DMS 273 treated with DMSO at 0.1 percent for 48 hours (cell line): ENCODE measurements at regions not wholly inside any gene's neighbourhood (a gene's known extent, or its start where the extent isn't known, plus 50 kb on each side); places are given as distances from the start of the nearest gene placed in this dataset.

Experiments
- DNase-seq: peaks from one replicate; lab custom pipeline; 2025; lab: John Stamatoyannopoulos, UW

- no peak for DNase-seq
Observed at GRCh38 chr10:32171204-32171603, 115.0 kb upstream of the KIF5B start.

DNA sequence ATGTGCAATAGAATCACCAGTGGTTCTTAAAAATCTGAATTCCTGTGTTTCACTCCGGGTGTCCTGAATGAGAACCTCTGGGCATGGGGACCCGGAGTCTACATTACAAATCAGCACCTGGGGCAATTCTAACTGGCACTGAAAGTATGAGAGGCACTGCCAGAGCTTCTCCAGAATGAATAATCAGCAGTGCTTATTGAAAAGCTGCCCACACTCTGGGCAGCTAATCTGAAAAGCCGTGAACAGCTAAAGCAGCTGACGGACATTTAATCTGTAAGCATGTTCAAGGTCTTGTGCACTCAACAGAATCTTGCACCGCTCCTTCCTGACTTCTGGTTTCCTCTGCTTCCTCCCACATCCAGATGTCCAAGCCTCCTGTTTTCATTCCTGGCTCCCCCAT lies 113.3 kb upstream of the KIF5B start:
- DNase-seq, result no peak

GRCh38 chr10:32167450-32167849 lies 111.2 kb upstream of the KIF5B start:
- DNase-seq, result no peak

GRCh38 chr10:32166365-32166764 lies 110.1 kb upstream of the KIF5B start:
- DNase-seq, result no peak

- no peak for DNase-seq
Observed at GRCh38 chr10:32163762-32164148, 107.5 kb upstream of the KIF5B start.

DNA sequence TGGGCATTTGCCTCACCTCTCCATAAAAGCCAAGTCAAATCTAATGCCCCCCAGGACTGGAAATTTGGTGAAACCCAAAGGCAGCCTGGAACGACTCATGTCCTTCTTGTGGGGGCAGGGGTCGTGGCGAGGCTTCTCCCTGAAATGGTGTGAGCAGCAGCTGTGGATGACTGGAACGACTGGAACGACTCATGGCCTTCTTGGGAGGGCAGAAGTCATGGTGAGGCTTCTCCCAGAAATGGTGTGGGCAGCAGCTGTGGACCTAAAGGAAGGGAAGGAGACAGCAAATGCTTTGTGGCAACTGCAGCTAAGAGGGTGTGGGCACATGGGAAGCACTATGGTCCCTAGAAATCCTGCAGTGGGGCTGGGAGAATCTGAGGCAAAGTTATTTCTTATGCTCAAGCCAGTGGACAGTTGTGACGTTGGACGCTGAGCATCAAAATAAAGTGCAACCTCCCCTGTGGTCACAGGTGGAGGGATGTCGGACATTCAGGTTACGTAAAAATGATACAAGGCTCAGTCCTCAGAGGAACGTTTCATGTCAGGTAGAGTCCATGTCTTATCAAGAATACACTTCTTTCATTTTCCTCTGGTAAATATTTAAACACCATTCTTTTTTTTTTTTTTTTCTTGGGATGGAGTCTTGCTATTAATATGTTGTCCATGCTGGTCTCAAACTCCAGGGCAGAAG lies 107.0 kb upstream of the KIF5B start:
- no peak for DNase-seq

- DNase-seq, result no peak
Observed at GRCh38 chr10:32161586-32161985, 105.4 kb upstream of the KIF5B start.

GRCh38 chr10:32160864-32161263 lies 104.6 kb upstream of the KIF5B start:
- no peak for DNase-seq

DNA sequence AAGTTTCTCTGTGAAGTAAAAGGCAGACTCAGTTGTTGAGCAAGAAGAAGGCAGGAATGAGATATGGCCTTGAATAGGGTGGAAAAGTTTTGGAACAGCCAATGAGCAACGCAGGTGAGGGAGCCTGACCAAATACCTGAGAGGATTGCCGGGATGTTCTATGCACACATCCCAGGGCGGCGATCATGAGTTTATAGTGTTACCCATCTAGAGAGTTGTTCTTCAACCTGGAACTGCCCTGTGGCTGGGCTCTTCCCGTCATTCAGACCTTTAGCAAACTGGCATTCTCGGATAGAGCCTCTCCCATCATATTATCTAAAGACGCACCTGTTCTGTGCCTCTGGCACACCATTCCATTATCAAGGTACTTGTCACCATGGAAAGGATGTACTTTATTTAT lies 103.0 kb upstream of the KIF5B start:
- no peak for DNase-seq

- DNase-seq, result no peak
Observed at GRCh38 chr10:32156031-32156495, 99.8 kb upstream of the KIF5B start.

- DNase-seq, result no peak
Observed at GRCh38 chr10:32155075-32155516, 98.9 kb upstream of the KIF5B start.

- DNase-seq, result no peak
Observed at GRCh38 chr10:32153931-32154330, 97.7 kb upstream of the KIF5B start.

DNA sequence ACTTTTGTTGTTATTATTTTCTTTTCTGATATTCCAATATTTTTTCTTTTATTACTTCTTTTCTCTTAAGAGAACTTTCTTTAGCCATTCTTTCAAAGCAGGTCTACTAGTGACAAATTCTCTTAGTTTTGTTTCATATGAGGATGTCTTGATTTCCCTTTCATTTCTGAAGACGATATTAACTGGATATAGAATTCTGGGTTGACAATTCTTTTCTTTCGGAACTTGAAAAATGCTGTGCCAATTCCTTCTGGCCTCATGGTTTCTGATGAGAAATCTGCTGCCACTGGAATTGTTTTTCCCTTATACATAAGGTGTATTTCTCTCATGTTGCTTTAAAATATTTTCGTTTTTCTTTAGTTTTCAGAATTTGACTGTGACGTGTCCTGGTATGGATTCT lies 97.0 kb upstream of the KIF5B start:
- no peak for DNase-seq

GRCh38 chr10:32151871-32152270 lies 95.6 kb upstream of the KIF5B start:
- no peak for DNase-seq

- no peak for DNase-seq
Observed at GRCh38 chr10:32150532-32151101, 94.4 kb upstream of the KIF5B start.

DNA sequence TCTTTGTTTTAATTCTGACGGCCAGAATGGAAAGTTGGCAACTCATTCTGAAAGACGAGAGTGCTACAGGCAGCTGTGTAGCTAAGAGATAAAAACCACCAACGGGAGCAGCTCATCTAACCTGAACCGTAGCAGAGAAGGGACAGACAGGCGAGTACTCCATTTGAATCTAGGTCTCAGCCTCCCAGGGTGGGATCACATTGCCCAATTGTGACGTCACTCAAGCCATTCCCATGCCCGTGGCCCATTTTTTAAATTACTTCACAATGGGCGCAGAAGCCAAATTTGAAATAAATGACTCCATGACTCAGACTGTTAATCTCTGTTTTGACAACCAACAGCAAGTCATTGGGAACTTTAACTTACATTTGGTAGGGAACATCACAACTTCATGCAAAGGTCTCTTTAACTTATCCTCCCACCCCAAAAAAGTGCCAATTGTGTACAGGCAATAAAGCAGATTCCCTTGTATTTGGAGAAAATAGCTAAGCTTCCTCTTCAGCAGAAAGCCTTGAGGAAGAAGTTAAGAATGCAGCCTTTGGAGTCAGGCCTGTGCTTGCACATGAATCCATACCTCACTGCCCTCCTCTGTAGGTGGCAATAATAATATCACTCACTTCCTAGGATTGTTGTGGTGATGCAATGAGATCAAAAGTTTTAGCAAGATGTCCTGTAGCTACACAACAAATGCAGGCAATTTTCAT lies 93.2 kb upstream of the KIF5B start:
- DNase-seq, result no peak

GRCh38 chr10:32148864-32149251 lies 92.6 kb upstream of the KIF5B start:
- no peak for DNase-seq

DNA sequence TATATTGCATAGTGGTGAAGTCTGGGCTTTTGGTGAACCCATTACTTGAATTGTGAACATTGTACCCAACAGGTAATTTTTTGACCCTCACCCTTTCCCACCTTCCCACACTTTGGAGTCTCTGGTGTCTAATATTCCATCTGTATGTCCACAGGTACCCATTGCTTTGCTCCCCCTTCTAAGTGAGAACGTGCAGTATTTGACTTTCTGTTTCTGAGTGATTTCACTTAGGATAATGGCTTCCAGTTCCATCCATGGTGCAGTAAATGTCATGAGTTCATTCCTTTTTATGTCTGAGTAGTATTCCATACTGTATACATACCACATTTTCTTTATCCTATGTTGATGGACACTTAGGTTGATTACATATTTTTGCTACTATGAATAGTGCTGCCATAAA lies 91.5 kb upstream of the KIF5B start:
- DNase-seq, result no peak

GRCh38 chr10:32146166-32146565 lies 89.9 kb upstream of the KIF5B start:
- DNase-seq, result no peak

DNA sequence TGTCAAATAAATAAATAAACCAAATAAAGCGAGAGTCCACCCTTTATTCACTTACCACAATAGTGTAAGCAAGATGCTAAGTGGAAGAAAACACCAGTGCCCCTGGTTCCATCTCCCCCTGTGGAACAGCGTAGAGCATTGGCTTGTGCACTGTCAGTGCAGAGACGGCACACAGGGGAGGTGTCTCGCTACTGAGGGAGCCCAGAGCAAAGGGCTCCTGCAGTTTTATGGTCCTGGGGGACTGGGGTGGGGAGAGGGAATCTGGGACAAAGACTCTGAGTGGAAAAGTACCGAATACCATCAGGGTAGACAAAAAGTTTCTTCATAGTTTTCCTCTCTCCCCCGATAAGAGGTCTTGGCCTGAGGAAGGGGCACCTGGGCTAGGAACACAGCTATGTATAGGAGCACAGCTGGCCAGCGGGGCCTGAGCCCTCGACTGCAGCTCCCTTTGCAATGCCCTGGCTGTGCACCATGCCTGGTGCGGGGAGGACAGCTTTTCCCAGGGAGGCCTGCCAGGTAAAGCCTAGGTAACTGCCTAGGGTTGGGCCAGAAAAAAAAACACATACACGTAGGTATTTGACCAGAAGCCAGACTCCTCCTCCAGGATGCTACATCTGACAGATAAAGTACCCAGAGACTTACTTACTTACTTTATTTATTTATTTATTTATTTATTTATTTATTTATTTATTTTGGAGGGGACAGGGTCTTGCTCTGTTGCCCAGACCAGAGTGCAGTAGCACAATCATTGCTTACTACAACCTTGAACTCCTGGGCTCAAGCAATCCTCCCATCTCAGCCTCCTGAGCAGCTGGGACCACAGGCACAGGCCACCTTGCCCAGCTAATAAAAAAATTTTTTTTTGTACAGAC lies 88.8 kb upstream of the KIF5B start:
- no peak for DNase-seq

DNA sequence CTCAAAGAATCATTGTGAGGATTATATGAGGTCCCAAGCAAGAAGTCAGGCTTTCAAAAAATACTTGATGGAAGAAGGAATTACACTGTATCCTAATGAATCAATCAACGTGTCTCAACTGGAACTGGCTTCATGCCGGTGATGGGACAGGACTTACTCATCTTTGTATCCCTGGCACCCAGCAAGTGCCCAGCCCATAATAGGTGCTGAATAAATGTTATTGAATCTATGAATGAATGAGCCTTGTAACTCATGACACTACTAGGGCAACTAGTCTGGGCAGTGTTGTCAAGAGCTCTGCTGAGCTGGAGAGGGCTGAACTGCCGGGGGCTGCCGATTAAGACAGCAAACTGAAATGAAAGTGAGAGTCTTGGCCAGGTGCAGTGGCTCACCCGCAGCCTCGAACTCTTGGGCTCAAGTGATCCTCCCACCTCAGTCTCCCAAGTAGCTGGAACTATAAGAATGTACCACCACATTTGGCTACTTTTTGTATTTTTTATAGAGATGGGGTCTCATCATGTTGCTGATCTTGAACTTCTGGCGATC lies 87.2 kb upstream of the KIF5B start:
- no peak for DNase-seq

DNA sequence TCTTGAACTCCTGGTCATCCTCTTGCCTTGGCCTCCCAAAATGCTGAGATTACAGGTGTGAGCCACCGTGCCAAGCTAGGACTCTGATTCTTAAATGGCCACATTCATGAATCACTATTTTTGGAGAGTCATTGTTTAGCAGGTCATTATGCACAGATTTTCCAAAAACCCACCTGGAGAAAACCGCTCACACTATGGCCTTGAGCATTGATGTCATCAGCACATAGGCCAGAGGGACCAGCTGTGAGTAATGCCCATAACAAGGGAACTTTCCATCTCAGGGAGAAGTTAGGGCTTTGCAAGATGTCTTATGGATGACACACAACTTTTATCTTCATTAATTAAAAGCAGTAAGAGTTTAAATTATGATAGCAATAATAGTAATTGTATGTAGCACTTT lies 86.4 kb upstream of the KIF5B start:
- DNase-seq, result no peak
